Astrocyte (in vitro differentiated cells and primary cell): ENCODE measurements at regions not wholly inside any gene's neighbourhood (a gene's known extent, or its start where the extent isn't known, plus 50 kb on each side); places are given as distances from the start of the nearest gene placed in this dataset.

Experiments
- CTCF ChIP-seq: IDR thresholded peaks from 2 replicates; pipeline ENCODE4 v1.5.1; 2011; ENCODE audit warnings: low read depth, mild to moderate bottlenecking, inconsistent platforms, low read length, moderate library complexity; ENCODE audit not compliant: insufficient read depth
- EZH2 ChIP-seq: IDR thresholded peaks from 2 replicates; pipeline ENCODE4 v1.6.1; 2012; ENCODE audit warnings: mild to moderate bottlenecking, low read length, inconsistent platforms; ENCODE audit not compliant: insufficient read depth

- TF ChIP-seq CTCF (no peak), EZH2 (no peak)
These were observed 1261.8 kb downstream of the SLITRK5 start for GRCh38 chr13:88932950-88933349.
